Endothelial cell of umbilical vein (primary cell): ENCODE measurements at regions not wholly inside any gene's neighbourhood (a gene's known extent, or its start where the extent isn't known, plus 50 kb on each side); places are given as distances from the start of the nearest gene placed in this dataset.

Source experiments
- BruUV-seq: library from RNA; stranded (reverse); fragments of 400-500 nt; replicated peaks from 2 replicates; lab custom pipeline; 2021; lab: Mats Ljungman, UMichigan
- CTCF ChIA-PET: fragments of 300-600, 350-600 bp; sonication (Branson Sonifier 250); formaldehyde crosslinking; loops from one replicate; lab custom pipeline; 2021; ENCODE audit warnings: antibody characterized with exemption, inconsistent platforms; lab: Charles Lee
- POLR2A ChIA-PET: fragments of 300-600, 350-600 bp; sonication (Branson Sonifier 250); formaldehyde crosslinking; loops from one replicate; lab custom pipeline; 2021; ENCODE audit warnings: antibody characterized with exemption, inconsistent platforms; lab: Charles Lee
- DNase-seq: peaks from one replicate; pipeline ENCODE4 v3.0.0-alpha.2; 2011; ENCODE audit warnings: low read depth, low spot score
- FAIRE-seq: peaks from 2 replicates; lab custom pipeline; 2011; peaks lifted over from hg19 to GRCh38; lab: Jason Lieb, UNC
- H2AFZ ChIP-seq: 2 replicates; pipeline ENCODE4 v1.6.0; 2012; ENCODE audit warnings: low read depth, low read length, control low read depth, inconsistent platforms
- H3K27ac ChIP-seq: 2 replicates; pipeline ENCODE4 v1.5.1; 2011; ENCODE audit warnings: low read depth, mild to moderate bottlenecking, control low read depth, low read length, moderate library complexity; ENCODE audit not compliant: insufficient read depth
- H3K27me3 ChIP-seq, 2 experiments: 2 replicates each; pipeline versions ENCODE4 v1.6.0 to v1.6.1; 2011; ENCODE audit warnings: low read length in 2 of 2, mixed read lengths in 1 of 2; ENCODE audit not compliant: control insufficient read depth in 2 of 2, insufficient read depth in 2 of 2
- H3K36me3 ChIP-seq, 2 experiments: 2 replicates in 1 of 2; 3 replicates in 1 of 2; pipeline ENCODE4 v1.5.1; 2011; ENCODE audit warnings: low read length in 2 of 2, mild to moderate bottlenecking in 1 of 2, moderate library complexity in 1 of 2; ENCODE audit not compliant: control insufficient read depth in 2 of 2, insufficient read depth in 2 of 2; ENCODE audit errors: extremely low read depth in 1 of 2
- H3K4me1 ChIP-seq: 3 replicates; pipeline ENCODE4 v1.5.1; 2011; ENCODE audit warnings: mild to moderate bottlenecking, low read length; ENCODE audit not compliant: control insufficient read depth, insufficient read depth; ENCODE audit errors: extremely low read depth
- H3K4me2 ChIP-seq: 2 replicates; pipeline ENCODE4 v1.6.1; 2011; ENCODE audit warnings: low read length, control low read depth, mixed read lengths; ENCODE audit not compliant: insufficient read depth
- H3K4me3 ChIP-seq, 3 experiments: fragments of 200-600 bp in 1 of 3; sonication (generic), shearing (Covaris generic) in 1 of 3; replicated peaks in 1 of 3; 2 replicates each; pipeline ENCODE4 v1.5.1; 2011 to 2016; ENCODE audit warnings: control low read depth in 3 of 3, low read length in 3 of 3, mild to moderate bottlenecking in 2 of 3, inconsistent platforms in 1 of 3, low read depth in 1 of 3, moderate library complexity in 1 of 3; ENCODE audit not compliant: insufficient read depth in 1 of 3
- H3K79me2 ChIP-seq: 2 replicates; pipeline ENCODE4 v1.6.0; 2012; ENCODE audit warnings: low read length, inconsistent platforms; ENCODE audit not compliant: control insufficient read depth, insufficient read depth
- H3K9ac ChIP-seq: replicated peaks from 2 replicates; pipeline ENCODE3; 2011; ENCODE audit warnings: low read length, control low read depth; ENCODE audit not compliant: insufficient read depth; ENCODE audit errors: extremely low read depth
- H3K9me1 ChIP-seq: replicated peaks from 3 replicates; pipeline ENCODE4 v1.6.0; 2011; ENCODE audit warnings: mild to moderate bottlenecking, low read length; ENCODE audit not compliant: control insufficient read depth, insufficient read depth; ENCODE audit errors: extremely low read depth
- H3K9me3 ChIP-seq: replicated peaks from 2 replicates; pipeline ENCODE4 v1.5.1; 2012; ENCODE audit warnings: low read length, inconsistent platforms; ENCODE audit not compliant: control insufficient read depth, insufficient read depth
- H4K20me1 ChIP-seq: replicated peaks from 2 replicates; pipeline ENCODE3; 2011; ENCODE audit warnings: mild to moderate bottlenecking, low read length; ENCODE audit not compliant: control insufficient read depth, insufficient read depth; ENCODE audit errors: extremely low read depth
- EZH2 ChIP-seq: IDR thresholded peaks from 2 replicates; pipeline ENCODE4 v1.6.1; 2012; ENCODE audit warnings: borderline replicate concordance, low read depth, mild to moderate bottlenecking, moderate library complexity, low read length, inconsistent platforms; ENCODE audit not compliant: severe bottlenecking
- FOS ChIP-seq: IDR thresholded peaks from 2 replicates; pipeline ENCODE4 v1.6.1; 2011; ENCODE audit warnings: mild to moderate bottlenecking, low read length, moderate library complexity, borderline replicate concordance; ENCODE audit not compliant: insufficient read depth
- GATA2 ChIP-seq: IDR thresholded peaks from 2 replicates; pipeline ENCODE4 v1.7.0; 2011; ENCODE audit warnings: low read depth, mild to moderate bottlenecking, moderate library complexity, mixed read lengths, low read length; ENCODE audit not compliant: insufficient read length, insufficient read depth
- JUN ChIP-seq: IDR thresholded peaks from 2 replicates; pipeline ENCODE4 v1.6.1; 2011; ENCODE audit warnings: borderline replicate concordance, low read depth; ENCODE audit not compliant: insufficient read length, insufficient read depth
- MYC ChIP-seq: IDR thresholded peaks from one replicate; pipeline ENCODE4 v1.6.1; 2011; ENCODE audit warnings: mild to moderate bottlenecking, low read depth, low read length
- POLR2A ChIP-seq: IDR thresholded peaks from 2 replicates; pipeline ENCODE4 v1.6.1; 2012; ENCODE audit warnings: low read depth, mild to moderate bottlenecking, control low read depth, low read length
- POLR2AphosphoS5 ChIP-seq: IDR thresholded peaks from 2 replicates; pipeline ENCODE4 v1.6.1; 2012; ENCODE audit warnings: low read depth, mild to moderate bottlenecking, control low read depth, low read length, moderate library complexity; ENCODE audit not compliant: insufficient read depth
- dilution Hi-C: fragments of 300-500 bp; cut with MboI; formaldehyde crosslinking; loops from one replicate; pipeline ENCODE4 v1.15.0; 2019; ENCODE audit warnings: low sequenced_read_pairs; ENCODE audit not compliant: extremely low pct_ligation_motif_present
- intact Hi-C: fragments of 100-400 bp; cut with micrococcal nuclease; formaldehyde crosslinking; loops from one replicate; pipeline ENCODE4 v1.10.0; 2022
- TF ChIP-seq, protein P1 (sequence below), 2 donors: IDR thresholded peaks; 1 replicate in 1 of 2; 2 replicates in 1 of 2; pipeline ENCODE4 v1.5.1; 2011; ENCODE audit warnings: low read length in 2 of 2, mild to moderate bottlenecking in 2 of 2, moderate library complexity in 2 of 2, control low read depth in 1 of 2, inconsistent platforms in 1 of 2, low read depth in 1 of 2; ENCODE audit not compliant: insufficient read depth in 1 of 2; ENCODE audit errors: extremely low read depth in 1 of 2
- TF ChIP-seq, protein P2 (sequence below): IDR thresholded peaks from 2 replicates; pipeline ENCODE4 v1.6.1; 2011; ENCODE audit not compliant: insufficient read depth, insufficient read length

DNA sequence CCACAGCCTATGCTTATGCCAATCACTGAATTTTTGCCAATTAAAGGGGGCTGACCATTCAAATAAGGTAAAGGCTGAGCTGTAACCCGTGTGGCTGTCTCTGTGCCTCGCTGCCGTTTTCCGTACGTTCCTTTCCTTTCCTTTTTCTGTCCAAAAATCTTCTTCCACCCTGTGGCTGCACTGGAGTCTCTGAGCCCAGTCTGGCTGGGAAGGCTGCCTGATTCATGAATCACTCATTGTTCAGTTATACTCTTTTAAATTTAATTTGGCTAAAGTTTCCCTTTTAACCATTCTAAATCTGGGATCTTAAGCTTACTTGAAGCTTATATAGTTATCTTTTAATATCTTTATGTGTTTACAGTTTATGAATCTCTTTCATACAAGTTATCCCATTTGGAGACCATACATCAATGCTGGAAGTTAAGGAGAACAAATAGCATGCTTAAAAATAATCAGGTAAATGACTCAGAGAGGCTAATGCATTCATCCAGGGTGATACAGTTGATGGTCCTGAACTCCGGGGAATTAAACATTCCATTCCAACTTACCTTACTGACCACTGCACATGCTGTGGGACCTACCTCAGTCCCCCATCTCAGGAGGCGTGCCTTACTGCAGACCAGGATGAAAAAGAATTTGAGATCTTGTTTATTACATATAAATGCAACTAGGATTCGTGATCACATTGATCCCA, 385.3 kb upstream of the ADARB2 start:
- no peak overlapping the region for H2AFZ ChIP-seq
- no peak overlapping the region for H3K9ac ChIP-seq
- DNase-seq (no peak), FAIRE-seq (no peak)
- no TSS peak for BruUV-seq
- intact Hi-C loops (no loop called here), dilution Hi-C loops (no loop called here)
- H3K27ac ChIP-seq, result no peak overlapping the region
- no peak overlapping the region for H3K4me3 ChIP-seq
- ChIA-PET POLR2A (no interaction called here), CTCF (no interaction called here)
- peaks cover 2% of the 10 kb centered on the region for H3K9me3 ChIP-seq
- no peaks in the 10 kb centered on the region for H3K9me1 ChIP-seq
- H3K79me2 ChIP-seq, result no peaks in the 10 kb centered on the region
- H3K27me3 ChIP-seq, result no peaks in the 10 kb centered on the region
- H3K4me2 ChIP-seq, result no peak overlapping the region
- H4K20me1 ChIP-seq, result no peaks in the 10 kb centered on the region
- H3K36me3 ChIP-seq, result no peaks in the 10 kb centered on the region
- no peaks in the 10 kb centered on the region for H3K4me1 ChIP-seq
- TF ChIP-seq, protein P1, sequence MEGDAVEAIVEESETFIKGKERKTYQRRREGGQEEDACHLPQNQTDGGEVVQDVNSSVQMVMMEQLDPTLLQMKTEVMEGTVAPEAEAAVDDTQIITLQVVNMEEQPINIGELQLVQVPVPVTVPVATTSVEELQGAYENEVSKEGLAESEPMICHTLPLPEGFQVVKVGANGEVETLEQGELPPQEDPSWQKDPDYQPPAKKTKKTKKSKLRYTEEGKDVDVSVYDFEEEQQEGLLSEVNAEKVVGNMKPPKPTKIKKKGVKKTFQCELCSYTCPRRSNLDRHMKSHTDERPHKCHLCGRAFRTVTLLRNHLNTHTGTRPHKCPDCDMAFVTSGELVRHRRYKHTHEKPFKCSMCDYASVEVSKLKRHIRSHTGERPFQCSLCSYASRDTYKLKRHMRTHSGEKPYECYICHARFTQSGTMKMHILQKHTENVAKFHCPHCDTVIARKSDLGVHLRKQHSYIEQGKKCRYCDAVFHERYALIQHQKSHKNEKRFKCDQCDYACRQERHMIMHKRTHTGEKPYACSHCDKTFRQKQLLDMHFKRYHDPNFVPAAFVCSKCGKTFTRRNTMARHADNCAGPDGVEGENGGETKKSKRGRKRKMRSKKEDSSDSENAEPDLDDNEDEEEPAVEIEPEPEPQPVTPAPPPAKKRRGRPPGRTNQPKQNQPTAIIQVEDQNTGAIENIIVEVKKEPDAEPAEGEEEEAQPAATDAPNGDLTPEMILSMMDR (IDR thresholded peaks at IDR 0.05; ENCODE audit: extremely low read depth in 1 of 2, insufficient read depth in 1 of 2, low read depth in 1 of 2, low read length in 2 of 2), result no peak
- no peak for TF ChIP-seq EZH2
- TF ChIP-seq JUN, result no peak
- no peak for TF ChIP-seq POLR2A
- TF ChIP-seq, protein P2, sequence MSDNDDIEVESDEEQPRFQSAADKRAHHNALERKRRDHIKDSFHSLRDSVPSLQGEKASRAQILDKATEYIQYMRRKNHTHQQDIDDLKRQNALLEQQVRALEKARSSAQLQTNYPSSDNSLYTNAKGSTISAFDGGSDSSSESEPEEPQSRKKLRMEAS, result no peak
- no peak for TF ChIP-seq GATA2
- no peak for TF ChIP-seq POLR2AphosphoS5
- TF ChIP-seq MYC, result no peak
- TF ChIP-seq FOS, result no peak
